Testis (tissue), 2 donors: ENCODE measurements at regions not wholly inside any gene's neighbourhood (a gene's known extent, or its start where the extent isn't known, plus 50 kb on each side); places are given as distances from the start of the nearest gene placed in this dataset.

Experiments
- POLR2A ChIP-seq: fragments of 450-650 bp; IDR thresholded peaks from one replicate; pipeline ENCODE4 v1.6.1; 2017; ENCODE audit warnings: antibody characterized with exemption, mild to moderate bottlenecking, moderate library complexity
- TF ChIP-seq, protein P1 (sequence below), 3 experiments: fragments of 450-650 bp in 2 of 3; fragments of 200-600 bp in 1 of 3; sonication (generic) in 1 of 3; IDR thresholded peaks; one replicate each; pipeline ENCODE4 v1.5.1; 2016 to 2019; ENCODE audit warnings: antibody characterized with exemption in 3 of 3, mild to moderate bottlenecking in 2 of 3, moderate library complexity in 1 of 3

DNA sequence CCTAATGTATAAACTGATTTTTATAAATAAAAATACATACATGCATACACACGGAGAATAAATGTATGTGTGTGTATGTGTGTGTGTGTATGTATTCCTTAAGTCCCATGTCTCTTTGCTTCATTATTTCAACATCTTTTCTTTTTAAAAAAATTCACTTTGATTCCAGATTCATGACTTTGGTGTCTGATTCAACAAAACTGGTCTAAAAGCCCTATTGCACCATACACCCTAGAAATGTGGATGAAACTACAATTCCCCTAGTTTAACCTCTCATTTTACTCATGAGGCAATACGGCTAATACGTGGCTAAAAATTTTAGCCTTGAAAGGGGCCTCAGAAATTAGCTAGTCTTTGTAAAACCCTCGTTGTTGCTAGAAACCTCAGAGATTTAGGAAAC, 228.1 kb downstream of the ADAMTS9 start:
- TF ChIP-seq, protein P1, sequence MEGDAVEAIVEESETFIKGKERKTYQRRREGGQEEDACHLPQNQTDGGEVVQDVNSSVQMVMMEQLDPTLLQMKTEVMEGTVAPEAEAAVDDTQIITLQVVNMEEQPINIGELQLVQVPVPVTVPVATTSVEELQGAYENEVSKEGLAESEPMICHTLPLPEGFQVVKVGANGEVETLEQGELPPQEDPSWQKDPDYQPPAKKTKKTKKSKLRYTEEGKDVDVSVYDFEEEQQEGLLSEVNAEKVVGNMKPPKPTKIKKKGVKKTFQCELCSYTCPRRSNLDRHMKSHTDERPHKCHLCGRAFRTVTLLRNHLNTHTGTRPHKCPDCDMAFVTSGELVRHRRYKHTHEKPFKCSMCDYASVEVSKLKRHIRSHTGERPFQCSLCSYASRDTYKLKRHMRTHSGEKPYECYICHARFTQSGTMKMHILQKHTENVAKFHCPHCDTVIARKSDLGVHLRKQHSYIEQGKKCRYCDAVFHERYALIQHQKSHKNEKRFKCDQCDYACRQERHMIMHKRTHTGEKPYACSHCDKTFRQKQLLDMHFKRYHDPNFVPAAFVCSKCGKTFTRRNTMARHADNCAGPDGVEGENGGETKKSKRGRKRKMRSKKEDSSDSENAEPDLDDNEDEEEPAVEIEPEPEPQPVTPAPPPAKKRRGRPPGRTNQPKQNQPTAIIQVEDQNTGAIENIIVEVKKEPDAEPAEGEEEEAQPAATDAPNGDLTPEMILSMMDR (IDR thresholded peaks at IDR 0.05), result no peak
- TF ChIP-seq POLR2A, result no peak
